NCI-H345 (cell line): ENCODE measurements at regions not wholly inside any gene's neighbourhood (a gene's known extent, or its start where the extent isn't known, plus 50 kb on each side); places are given as distances from the start of the nearest gene placed in this dataset.

Source experiments
- DNase-seq: peaks from one replicate; lab custom pipeline; 2025; lab: John Stamatoyannopoulos, UW

DNA sequence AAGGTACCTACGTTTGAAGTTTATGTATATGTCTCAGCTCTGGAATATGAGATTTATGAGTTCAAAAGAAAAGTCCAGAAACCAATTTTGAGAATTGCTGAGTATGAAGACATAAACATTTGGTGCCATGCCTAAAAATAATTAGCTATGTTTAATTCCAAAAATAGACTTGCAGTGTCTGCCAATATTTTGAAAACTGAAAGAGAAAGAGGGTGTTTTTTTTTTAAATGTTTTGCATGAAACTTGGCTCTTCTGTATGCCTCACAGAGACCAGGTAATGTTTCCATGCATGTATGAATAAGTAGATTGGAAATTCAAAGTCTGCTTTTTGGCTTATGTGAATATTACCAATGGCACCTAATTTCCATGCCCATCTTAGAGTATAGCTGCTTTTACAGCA, 634.4 kb upstream of the C9orf72 start:
- DNase-seq, result no peak

DNA sequence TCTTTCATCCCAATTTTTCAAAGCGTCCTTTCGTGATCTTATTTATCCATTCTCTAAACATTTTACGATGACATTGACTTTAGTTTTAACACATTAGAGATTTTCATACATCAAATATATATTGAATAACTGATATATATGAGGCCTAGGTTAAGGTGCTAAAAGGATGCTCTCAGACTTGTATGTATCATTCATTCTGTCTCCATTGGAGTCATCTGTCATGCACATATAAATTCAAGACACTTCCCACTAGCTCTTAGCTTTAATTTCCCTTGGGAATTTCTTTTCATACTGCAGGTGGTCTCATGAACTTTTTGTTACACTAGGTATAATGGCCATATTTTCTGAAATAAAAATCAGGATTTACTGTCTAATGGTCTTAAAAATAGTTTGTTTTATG, 635.8 kb upstream of the C9orf72 start:
- DNase-seq, result no peak

DNA sequence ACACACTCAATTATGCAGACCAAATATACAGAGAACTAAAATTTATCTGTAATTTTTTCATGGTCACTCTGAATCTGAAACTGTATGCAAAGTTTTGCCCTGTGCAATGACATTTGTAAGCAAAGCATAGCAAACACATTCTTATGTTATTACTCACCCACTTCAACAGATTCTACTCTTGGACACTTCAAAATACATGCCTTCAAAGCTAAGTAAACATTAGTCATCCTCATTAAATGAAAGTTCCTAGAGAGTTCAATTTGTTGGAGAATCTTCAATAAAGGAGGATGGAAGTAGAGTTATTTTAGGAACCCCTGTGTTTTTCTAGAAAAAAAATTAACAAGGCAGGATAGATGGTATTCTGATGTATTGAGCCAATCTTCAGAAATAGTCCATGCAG, 639.7 kb upstream of the C9orf72 start:
- peak; percentile 59 for DNase-seq

DNA sequence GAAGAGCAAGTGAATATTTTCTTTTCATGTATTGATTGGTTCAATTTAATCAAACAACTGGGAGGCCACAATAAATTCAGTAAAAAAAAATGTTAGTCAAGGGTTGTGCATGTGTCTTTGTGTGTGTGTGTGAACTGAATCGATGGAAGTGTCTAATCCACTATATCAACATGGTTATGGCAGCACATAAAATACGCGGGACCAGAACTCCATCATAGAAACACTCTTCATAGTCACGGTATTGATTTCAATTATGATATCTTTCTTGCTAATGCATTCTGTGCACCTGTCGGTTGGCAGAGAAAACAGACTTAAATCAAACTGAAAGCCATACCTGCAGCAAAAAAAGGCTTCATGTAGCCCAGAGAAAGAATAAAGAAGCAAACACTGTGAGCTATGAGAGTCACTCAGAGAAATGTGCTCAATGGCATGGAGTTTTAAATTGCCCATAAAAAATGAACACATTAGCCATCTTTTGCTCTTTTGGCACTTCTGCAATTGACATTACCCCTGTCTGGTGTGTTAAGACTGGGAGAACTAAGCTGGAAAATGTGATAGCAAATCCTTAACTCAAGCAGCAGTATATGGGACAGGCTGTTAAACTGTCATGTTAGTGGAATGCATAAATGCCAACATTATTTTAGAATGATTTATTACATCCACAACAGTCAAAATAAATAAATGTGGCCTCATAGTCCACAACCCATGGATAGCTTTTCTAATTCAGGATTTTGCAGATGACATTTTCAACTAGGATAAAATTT, 642.4 kb upstream of the C9orf72 start:
- peak; percentile 93 for DNase-seq

DNA sequence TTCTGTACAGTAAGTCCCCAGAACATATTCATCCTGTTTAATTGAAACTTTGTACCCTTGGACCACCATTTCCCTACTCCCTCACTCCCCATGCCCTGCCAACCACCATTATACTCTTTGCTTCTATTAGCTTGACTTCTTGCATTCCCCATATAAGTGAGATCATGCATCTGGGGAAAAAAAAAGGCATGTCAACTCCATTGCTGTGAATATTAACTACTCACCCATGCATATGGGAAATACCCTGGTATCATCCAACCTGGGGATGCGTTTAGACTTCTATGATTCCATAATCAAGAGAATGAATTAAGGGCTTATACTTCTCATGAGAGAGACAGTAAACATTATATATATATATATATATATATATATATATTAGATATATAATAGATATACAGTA, 659.4 kb upstream of the C9orf72 start:
- DNase-seq, result no peak

GRCh38 chr9:28234133-28234893, 661.0 kb upstream of the C9orf72 start:
- DNase-seq, result no peak

DNA sequence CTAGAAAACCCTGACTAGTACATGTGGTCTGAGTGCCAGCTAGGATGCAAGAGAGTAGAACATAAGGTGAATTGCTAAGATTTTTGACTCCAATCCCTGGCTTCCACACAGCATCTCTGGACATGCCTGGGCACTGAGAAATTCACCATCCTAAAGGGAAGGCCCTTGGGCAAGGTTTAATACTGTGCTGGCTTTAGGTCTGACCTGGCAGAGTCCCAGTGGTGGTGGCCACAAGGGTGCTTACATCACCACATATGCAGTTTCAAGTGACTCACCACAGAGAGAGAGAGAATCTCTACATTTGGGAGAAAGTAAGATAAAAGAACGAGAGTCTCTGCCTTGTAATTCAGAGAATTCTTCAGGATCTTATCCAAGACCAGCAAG, 661.6 kb upstream of the C9orf72 start:
- DNase-seq, result no peak

DNA sequence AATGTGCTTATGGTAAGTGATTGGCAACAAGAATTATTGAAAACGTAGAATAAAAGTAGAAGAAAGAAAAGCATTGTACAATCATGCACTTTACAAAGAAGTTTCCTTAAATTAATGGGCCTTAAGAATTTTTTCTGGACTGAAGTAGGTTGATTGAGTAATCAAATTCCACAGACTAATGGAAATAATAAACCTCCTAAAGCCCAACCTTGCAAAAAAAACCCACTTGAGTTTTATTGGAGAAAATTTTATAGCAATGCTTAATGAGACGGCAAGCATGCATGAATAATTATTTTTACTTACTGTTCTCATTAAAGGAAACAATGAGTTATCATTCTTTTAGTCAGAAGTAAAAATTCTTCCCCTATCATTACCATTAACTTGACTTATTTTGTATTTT, 676.1 kb upstream of the C9orf72 start:
- no peak for DNase-seq

DNA sequence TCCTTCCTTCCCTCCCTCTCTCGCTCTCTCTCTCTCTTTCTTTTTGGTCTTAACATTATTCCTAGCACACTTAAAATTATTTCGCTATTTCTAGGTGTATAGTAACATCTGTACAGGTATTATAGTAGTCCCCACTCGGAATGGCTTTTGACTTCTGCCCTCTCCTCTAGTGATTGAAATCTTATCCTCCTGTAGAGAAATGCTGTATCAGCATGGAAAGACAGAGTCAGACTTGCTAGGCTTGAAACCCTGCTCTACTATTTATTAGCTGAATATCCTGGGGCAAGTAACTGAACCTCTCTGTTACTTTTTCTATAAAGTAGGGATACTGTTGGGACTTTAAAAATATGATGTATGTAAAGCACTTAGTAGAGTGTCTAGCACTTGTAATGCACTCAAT, 681.9 kb upstream of the C9orf72 start:
- DNase-seq, result no peak

GRCh38 chr9:28260330-28260729, 687.0 kb upstream of the C9orf72 start:
- no peak for DNase-seq

DNA sequence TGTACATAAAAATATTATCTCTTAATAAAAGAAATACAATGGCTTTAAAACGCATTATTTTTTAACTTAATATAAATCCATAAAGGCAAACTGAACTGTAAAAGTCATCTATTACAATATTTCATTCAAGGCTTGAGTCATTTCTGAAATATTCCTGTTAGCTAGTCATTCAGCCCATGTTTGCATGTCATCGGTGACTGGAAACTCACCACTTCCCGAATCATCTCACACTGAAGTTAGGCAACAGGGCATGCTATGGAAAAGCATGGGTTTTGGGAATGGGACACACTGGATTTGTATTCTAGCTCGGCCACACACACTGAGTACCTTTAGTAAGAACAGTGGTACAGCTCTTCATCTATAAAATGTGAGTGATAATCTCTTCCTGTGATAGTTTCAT, 691.1 kb upstream of the C9orf72 start:
- DNase-seq, result no peak

GRCh38 chr9:28267351-28267750, 694.1 kb upstream of the C9orf72 start:
- no peak for DNase-seq

GRCh38 chr9:28270156-28270555, 696.9 kb upstream of the C9orf72 start:
- DNase-seq, result no peak

DNA sequence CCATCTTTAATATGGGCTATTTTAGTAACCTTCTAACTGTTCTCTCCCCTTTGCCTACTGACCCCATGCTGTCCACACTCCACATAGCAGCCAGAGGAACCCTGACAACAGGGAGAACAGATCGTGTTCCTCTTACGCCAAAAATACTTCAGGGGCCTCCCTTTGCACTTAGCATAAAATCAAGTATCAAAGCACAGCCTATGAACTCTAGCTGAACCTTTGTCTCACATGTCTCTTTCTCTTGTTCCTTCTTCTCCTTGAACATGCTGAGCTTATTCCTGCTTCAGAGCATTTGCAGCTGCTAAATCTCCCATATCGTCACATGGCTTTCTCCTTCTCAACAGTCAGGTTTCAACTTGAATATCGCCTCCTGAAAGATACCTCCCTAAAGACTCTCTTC, 698.8 kb upstream of the C9orf72 start:
- DNase-seq, result no peak

- DNase-seq, result no peak
Measured at GRCh38 chr9:28287455-28287854, 714.2 kb upstream of the C9orf72 start.

GRCh38 chr9:28289746-28290145, 716.5 kb upstream of the C9orf72 start:
- DNase-seq, result no peak

- no peak for DNase-seq
Measured at GRCh38 chr9:28293369-28294090, 720.2 kb upstream of the C9orf72 start.

DNA sequence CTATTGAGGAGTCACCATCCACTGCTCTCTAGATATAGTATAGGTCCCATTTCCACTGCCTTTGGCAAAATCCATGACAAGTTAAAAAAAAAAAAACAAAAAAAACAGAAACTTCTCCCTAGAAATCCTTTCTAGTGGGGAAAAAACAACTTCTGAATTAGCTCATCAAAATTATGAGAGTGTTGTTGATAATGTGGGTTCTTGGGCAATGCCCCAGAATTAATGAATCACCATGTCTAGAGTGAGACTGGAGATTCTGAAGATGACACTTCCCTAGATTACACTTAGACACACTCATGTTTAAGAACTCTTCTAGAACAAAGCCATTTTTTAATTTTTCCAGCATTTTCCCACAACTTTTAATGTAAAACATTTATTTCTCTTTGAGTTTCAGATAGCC, 728.0 kb upstream of the C9orf72 start:
- no peak for DNase-seq

GRCh38 chr9:28317745-28318144, 744.5 kb upstream of the C9orf72 start:
- no peak for DNase-seq

DNA sequence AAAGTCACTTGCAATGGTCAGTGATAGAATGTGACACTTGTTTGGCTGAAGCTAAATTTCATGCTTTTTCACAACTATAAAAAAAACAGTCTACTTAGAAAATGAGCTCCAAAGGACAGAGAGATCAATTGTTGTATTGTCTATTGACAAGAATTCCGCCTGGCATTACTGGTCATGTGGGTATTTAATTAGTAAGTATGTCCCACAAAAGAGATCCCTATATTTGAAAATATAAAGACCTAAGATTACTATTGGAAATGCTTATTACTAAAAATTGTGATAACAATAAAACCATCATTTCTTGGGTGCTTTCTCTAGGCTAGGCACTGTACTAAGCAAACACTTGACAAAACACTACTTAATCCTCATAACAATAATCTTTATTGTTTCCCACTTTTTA, 745.2 kb upstream of the C9orf72 start:
- DNase-seq, result no peak

DNA sequence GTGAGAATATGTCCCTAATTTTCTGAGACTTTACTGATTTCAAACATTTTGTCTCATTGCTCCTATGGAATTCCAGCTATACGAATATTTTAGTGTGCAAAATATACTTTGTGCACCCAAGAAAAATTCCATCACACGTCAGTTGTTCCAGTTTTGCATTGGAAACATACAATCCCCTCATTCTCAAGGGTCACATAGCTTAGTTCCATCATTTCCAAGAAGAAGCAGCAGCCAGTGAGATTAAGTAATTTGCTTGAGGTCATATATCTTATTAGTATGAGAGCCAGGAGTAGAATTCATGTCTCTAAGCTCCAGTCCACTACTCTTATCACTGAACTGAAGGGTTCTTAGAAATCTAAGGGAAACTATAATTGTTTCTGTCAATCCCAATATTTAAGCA, 746.7 kb upstream of the C9orf72 start:
- DNase-seq, result no peak

- no peak for DNase-seq
Measured at GRCh38 chr9:28320616-28321015, 747.3 kb upstream of the C9orf72 start.

GRCh38 chr9:28329323-28329722, 756.0 kb upstream of the C9orf72 start:
- DNase-seq, result no peak
